RWPE1 (cell line): ENCODE measurements at regions not wholly inside any gene's neighbourhood (a gene's known extent, or its start where the extent isn't known, plus 50 kb on each side); places are given as distances from the start of the nearest gene placed in this dataset.

Source experiments
- CTCF ChIA-PET: fragments of 350-600 bp; sonication (Branson Sonifier 250); formaldehyde crosslinking; extraction: SDS; loops from one replicate; lab custom pipeline; 2021; lab: Yijun Ruan, JAX
- POLR2A ChIA-PET: fragments of 400-600 bp; formaldehyde crosslinking; extraction: SDS; loops from one replicate; lab custom pipeline; 2020; ENCODE audit warnings: antibody characterized with exemption; ENCODE audit not compliant: low non-redundant PET; lab: Yijun Ruan, JAX
- DNase-seq: peaks from one replicate; pipeline ENCODE4 v3.0.0; 2012; ENCODE audit warnings: low spot score
- H3K27ac ChIP-seq: fragments of 450-650 bp; 2 replicates; pipeline ENCODE4 v1.5.1; 2017
- CTCF ChIP-seq: fragments of 450-650 bp; conservative IDR thresholded peaks from 2 replicates; pipeline ENCODE4 v1.5.1; 2017; ENCODE audit warnings: low read depth, mild to moderate bottlenecking

DNA sequence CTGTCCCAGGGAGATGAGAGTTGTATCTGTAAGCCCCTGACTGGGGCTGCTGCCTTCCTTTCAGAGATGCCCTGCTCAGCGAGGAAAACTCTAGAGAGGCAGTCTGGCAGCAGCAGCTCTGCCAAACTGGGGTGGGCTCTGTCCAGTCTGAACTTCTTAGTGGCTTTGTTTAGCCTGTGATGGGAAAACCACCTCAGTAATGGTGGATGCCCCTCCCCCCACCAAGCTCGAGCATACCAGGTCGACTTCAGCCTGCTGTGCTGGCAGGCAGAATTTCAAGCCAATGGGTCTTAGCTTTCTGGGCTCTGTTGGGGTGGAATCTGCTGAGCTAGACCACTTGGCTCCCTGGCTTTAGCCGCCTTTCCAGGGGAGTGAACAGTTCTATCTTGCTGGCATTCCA is 218.3 kb downstream of the TUSC7 start:
- CTCF ChIA-PET, result no interaction called here
- POLR2A ChIA-PET, result no interaction called here

DNA sequence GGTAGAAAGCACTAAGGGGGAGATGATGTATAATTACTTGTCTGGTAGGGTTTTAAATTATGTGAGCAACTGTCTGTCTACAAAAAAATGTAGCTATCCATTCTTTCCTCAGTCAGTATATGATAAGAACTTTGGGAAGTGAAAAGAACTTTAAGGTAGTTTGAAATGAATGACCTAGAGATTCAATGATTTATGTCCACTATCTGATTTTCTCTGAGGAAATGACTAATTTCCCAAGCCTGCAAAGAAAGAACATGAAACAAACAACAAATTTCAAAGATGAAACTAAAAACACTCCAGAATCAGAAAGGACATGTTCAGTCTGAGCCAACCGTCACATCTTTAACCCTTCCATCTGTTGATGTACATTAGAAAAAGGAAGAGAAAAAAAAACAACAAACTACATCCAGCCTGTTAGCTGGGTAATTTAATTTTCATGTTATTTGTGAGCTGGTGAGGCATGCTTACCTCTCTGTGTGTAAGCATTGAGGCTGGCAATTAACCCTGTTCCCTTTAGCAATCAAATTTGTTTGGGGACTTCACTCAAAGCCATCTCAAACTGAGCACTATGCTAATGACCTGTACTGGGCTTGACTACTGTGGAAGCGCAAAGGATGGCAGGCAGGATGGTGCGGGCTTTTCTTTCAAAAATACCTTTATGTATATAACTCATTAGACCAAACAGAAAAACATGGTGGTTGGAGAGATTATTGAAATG is 220.1 kb downstream of the TUSC7 start:
- no peak for TF ChIP-seq CTCF
- CTCF ChIA-PET, result no interaction called here
- DNase-seq, result no peak

More for the DNA sequence above, 218.3 kb downstream of the TUSC7 start:
- TF ChIP-seq CTCF, result no peak
- no peak for DNase-seq
- no peak overlapping the region for H3K27ac ChIP-seq

GRCh38 chr3:116930786-116931185 is 221.2 kb downstream of the TUSC7 start:
- POLR2A ChIA-PET, result no interaction called here
- DNase-seq, result no peak
- TF ChIP-seq CTCF, result no peak
- H3K27ac ChIP-seq, result no peak overlapping the region
- CTCF ChIA-PET, result no interaction called here

More for the DNA sequence above, 220.1 kb downstream of the TUSC7 start:
- POLR2A ChIA-PET, result no interaction called here
- no peak overlapping the region for H3K27ac ChIP-seq

DNA sequence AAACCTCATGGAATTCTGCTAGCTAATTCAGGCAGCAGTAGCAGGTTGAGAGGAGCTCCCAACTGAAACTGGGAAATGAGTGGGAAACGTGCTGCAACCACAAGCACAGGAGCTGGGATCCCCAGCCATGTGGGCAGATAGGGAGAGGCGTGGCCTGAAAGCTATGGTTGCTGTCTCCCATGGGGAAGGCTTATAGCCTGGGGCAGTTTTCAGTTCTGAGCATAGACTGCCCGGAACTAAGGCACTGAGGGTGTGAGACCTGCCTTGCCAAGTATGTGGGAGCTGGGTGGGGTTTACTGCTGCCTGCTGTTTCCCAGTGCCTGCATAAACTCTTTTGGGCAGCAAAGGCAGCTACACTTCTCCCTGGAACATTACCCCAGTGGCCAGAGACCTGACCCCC is 229.5 kb downstream of the TUSC7 start:
- POLR2A ChIA-PET, result no interaction called here
- DNase-seq, result no peak
- no peak for TF ChIP-seq CTCF
- no peak overlapping the region for H3K27ac ChIP-seq
- CTCF ChIA-PET, result no interaction called here

GRCh38 chr3:116939550-116939949 is 230.0 kb downstream of the TUSC7 start:
- ChIA-PET CTCF (no interaction called here), POLR2A (no interaction called here)
- no peak for DNase-seq
- no peak for TF ChIP-seq CTCF
- H3K27ac ChIP-seq, result no peak overlapping the region

GRCh38 chr3:116940719-116941118 is 231.1 kb downstream of the TUSC7 start:
- POLR2A ChIA-PET, result no interaction called here
- TF ChIP-seq CTCF, result no peak
- no peak overlapping the region for H3K27ac ChIP-seq
- CTCF ChIA-PET, result interaction anchor here (0.6 kb wide), 1 partner anchor 797 kb away, joined by 4 read pairs; no protein-coding TSS in a partner anchor
- no peak for DNase-seq
